OCI-LY7 (cell line): ENCODE measurements at regions not wholly inside any gene's neighbourhood (a gene's known extent, or its start where the extent isn't known, plus 50 kb on each side); places are given as distances from the start of the nearest gene placed in this dataset.

Experiments used
- BruUV-seq: library from RNA; stranded (reverse); fragments of 400-500 nt; replicated peaks from 2 replicates; lab custom pipeline; 2021; lab: Mats Ljungman, UMichigan
- CTCF ChIA-PET: fragments of 300-600 bp; sonication (Branson Sonifier 250); formaldehyde crosslinking; loops from one replicate; lab custom pipeline; 2022; ENCODE audit warnings: antibody characterized with exemption; ENCODE audit not compliant: unreplicated experiment; lab: Charles Lee
- POLR2A ChIA-PET: fragments of 300-600 bp; sonication (Branson Sonifier 250); formaldehyde crosslinking; loops from one replicate; lab custom pipeline; 2022; ENCODE audit warnings: antibody characterized with exemption; lab: Charles Lee
- DNase-seq: peaks from one replicate; pipeline ENCODE4 v3.0.0-alpha.2; 2015; ENCODE audit warnings: low spot score
- H2AFZ ChIP-seq: fragments of 200-600 bp; sonication (generic), shearing (Covaris generic); 2 replicates; pipeline ENCODE4 v1.6.1; 2014; ENCODE audit warnings: mild to moderate bottlenecking, antibody characterized with exemption, low read length, moderate library complexity
- H3K27ac ChIP-seq: fragments of 200-600 bp; sonication (generic); 2 replicates; pipeline ENCODE4 v1.5.1; 2014; ENCODE audit warnings: mixed run types, low read depth, mild to moderate bottlenecking, moderate library complexity, low read length, inconsistent platforms; ENCODE audit not compliant: poor library complexity, severe bottlenecking
- H3K36me3 ChIP-seq: fragments of 200-600 bp; sonication (generic); 2 replicates; pipeline ENCODE4 v1.6.1; 2014; ENCODE audit warnings: mild to moderate bottlenecking, antibody characterized with exemption, low read length, moderate library complexity, mixed read lengths; ENCODE audit not compliant: insufficient read depth
- H3K4me1 ChIP-seq: fragments of 200-600 bp; sonication (generic); 2 replicates; pipeline ENCODE4 v1.5.1; 2014; ENCODE audit warnings: mild to moderate bottlenecking, low read length; ENCODE audit not compliant: insufficient read depth, poor library complexity, severe bottlenecking
- H3K4me2 ChIP-seq: fragments of 200-600 bp; sonication (generic); 2 replicates; pipeline ENCODE4 v1.6.1; 2014; ENCODE audit warnings: mild to moderate bottlenecking, low read length
- H3K4me3 ChIP-seq: fragments of 200-600 bp; sonication (generic); 2 replicates; pipeline ENCODE4 v1.5.1; 2014; ENCODE audit warnings: mild to moderate bottlenecking, low read depth, low read length; ENCODE audit not compliant: poor library complexity, severe bottlenecking
- H3K79me2 ChIP-seq: fragments of 200-600 bp; sonication (generic); 2 replicates; pipeline ENCODE4 v1.6.1; 2016; ENCODE audit warnings: low read depth, mild to moderate bottlenecking, low read length, moderate library complexity, mixed read lengths; ENCODE audit not compliant: insufficient read depth
- H3K9me2 ChIP-seq: fragments of 200-600 bp; sonication (generic); 2 replicates; pipeline ENCODE4 v1.6.1; 2016; ENCODE audit warnings: mild to moderate bottlenecking, low read length, mixed read lengths; ENCODE audit not compliant: insufficient read depth
- H3K9me3 ChIP-seq: fragments of 200-600 bp; sonication (generic); 2 replicates; pipeline ENCODE4 v1.6.1; 2014; ENCODE audit warnings: mild to moderate bottlenecking, mixed run types, low read length, mixed read lengths
- H4K20me1 ChIP-seq: fragments of 200-600 bp; sonication (generic); 2 replicates; pipeline ENCODE4 v1.6.1; 2014; ENCODE audit warnings: mild to moderate bottlenecking, antibody characterized with exemption, low read length, moderate library complexity, mixed read lengths; ENCODE audit not compliant: insufficient read depth
- EZH2phosphoT487 ChIP-seq: fragments of 200-600 bp; sonication (generic); IDR thresholded peaks from 2 replicates; pipeline ENCODE4 v1.6.1; 2018; ENCODE audit warnings: low read depth, borderline replicate concordance, mild to moderate bottlenecking, mixed run types, antibody characterized with exemption, low read length, moderate library complexity, mixed read lengths
- intact Hi-C: fragments of 100-400 bp; cut with micrococcal nuclease; formaldehyde crosslinking; loops from one replicate; pipeline ENCODE4 v1.10.0; 2022; ENCODE audit not compliant: unreplicated experiment
- TF ChIP-seq, protein P1 (sequence below): fragments of 200-600 bp; sonication (generic); conservative IDR thresholded peaks from 2 replicates; pipeline ENCODE4 v1.5.1; 2014; ENCODE audit warnings: mild to moderate bottlenecking, antibody characterized with exemption, low read length, moderate library complexity, mixed read lengths

- Histone ChIP-seq H3K27ac (no peak overlapping the region), H3K36me3 (no peaks in the 10 kb centered on the region), H4K20me1 (no peaks in the 10 kb centered on the region), H3K9me2 (no peaks in the 10 kb centered on the region), H3K4me1 (no peaks in the 10 kb centered on the region), H3K4me3 (no peak overlapping the region), H3K9me3 (no peaks in the 10 kb centered on the region), H2AFZ (no peak overlapping the region), H3K79me2 (no peaks in the 10 kb centered on the region), H3K4me2 (no peak overlapping the region)
- BruUV-seq, result no TSS peak
- ChIA-PET CTCF (no interaction called here), POLR2A (no interaction called here)
- intact Hi-C loops, result no loop called here
- TF ChIP-seq EZH2phosphoT487, result no peak
- TF ChIP-seq, protein P1, sequence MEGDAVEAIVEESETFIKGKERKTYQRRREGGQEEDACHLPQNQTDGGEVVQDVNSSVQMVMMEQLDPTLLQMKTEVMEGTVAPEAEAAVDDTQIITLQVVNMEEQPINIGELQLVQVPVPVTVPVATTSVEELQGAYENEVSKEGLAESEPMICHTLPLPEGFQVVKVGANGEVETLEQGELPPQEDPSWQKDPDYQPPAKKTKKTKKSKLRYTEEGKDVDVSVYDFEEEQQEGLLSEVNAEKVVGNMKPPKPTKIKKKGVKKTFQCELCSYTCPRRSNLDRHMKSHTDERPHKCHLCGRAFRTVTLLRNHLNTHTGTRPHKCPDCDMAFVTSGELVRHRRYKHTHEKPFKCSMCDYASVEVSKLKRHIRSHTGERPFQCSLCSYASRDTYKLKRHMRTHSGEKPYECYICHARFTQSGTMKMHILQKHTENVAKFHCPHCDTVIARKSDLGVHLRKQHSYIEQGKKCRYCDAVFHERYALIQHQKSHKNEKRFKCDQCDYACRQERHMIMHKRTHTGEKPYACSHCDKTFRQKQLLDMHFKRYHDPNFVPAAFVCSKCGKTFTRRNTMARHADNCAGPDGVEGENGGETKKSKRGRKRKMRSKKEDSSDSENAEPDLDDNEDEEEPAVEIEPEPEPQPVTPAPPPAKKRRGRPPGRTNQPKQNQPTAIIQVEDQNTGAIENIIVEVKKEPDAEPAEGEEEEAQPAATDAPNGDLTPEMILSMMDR, result no peak
- DNase-seq, result no peak
These were observed 1347.0 kb downstream of the EPHA7 start for GRCh38 chr6:92072387-92072786.

DNA sequence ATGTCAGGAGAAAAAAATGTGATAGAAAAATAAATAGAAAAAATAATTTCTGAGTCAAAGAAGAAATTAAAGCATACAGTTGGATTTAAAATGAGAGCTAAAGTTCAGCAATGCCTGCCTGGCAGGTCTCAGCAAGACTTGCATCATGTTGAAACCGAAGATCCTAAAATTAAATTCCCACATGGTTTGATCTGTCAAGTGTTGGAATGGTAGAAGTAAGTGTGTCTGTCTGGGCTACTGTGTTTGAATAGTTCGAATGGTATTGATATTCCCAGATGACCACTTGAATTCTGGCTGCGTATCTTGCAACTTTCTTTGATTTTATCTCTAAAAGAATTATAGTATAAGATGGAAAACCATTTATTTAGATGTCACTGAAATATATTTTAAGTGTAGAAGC lies 1349.6 kb downstream of the EPHA7 start:
- TF ChIP-seq, protein P1, result no peak
- TF ChIP-seq EZH2phosphoT487, result no peak
- H3K4me1 ChIP-seq, result no peaks in the 10 kb centered on the region
- no peaks in the 10 kb centered on the region for H3K9me2 ChIP-seq
- H3K27ac ChIP-seq, result no peak overlapping the region
- H2AFZ ChIP-seq, result no peak overlapping the region
- no peaks in the 10 kb centered on the region for H3K9me3 ChIP-seq
- intact Hi-C loops, result no loop called here
- no peaks in the 10 kb centered on the region for H3K36me3 ChIP-seq
- DNase-seq, result no peak
- CTCF ChIA-PET, result no interaction called here
- H3K4me2 ChIP-seq, result no peak overlapping the region
- BruUV-seq, result no TSS peak
- H4K20me1 ChIP-seq, result no peaks in the 10 kb centered on the region
- POLR2A ChIA-PET, result no interaction called here
- H3K79me2 ChIP-seq, result no peaks in the 10 kb centered on the region
- no peak overlapping the region for H3K4me3 ChIP-seq

GRCh38 chr6:92052513-92052912 lies 1366.8 kb downstream of the EPHA7 start:
- H3K79me2 ChIP-seq, result no peaks in the 10 kb centered on the region
- no peak for DNase-seq

More at GRCh38 chr6:92052513-92052912, 1366.8 kb downstream of the EPHA7 start:
- Histone ChIP-seq H3K4me3 (no peak overlapping the region), H3K9me3 (no peaks in the 10 kb centered on the region), H3K4me2 (no peak overlapping the region), H2AFZ (no peak overlapping the region), H3K27ac (no peak overlapping the region), H4K20me1 (no peaks in the 10 kb centered on the region), H3K36me3 (no peaks in the 10 kb centered on the region), H3K4me1 (no peaks in the 10 kb centered on the region), H3K9me2 (no peaks in the 10 kb centered on the region)
- intact Hi-C loops, result no loop called here
- POLR2A ChIA-PET, result no interaction called here
- CTCF ChIA-PET, result no interaction called here
- TF ChIP-seq EZH2phosphoT487, result no peak
- TF ChIP-seq, protein P1, result no peak
- no TSS peak for BruUV-seq
